ENCODE measurements at regions not wholly inside any gene's neighbourhood (a gene's known extent, or its start where the extent isn't known, plus 50 kb on each side); places are given as distances from the start of the nearest gene placed in this dataset.
"Not testable (repeated sequence)": the region's sequence is repeated elsewhere in the genome, so short reads cannot be mapped to it uniquely, and the experiment has no call there.

DNA sequence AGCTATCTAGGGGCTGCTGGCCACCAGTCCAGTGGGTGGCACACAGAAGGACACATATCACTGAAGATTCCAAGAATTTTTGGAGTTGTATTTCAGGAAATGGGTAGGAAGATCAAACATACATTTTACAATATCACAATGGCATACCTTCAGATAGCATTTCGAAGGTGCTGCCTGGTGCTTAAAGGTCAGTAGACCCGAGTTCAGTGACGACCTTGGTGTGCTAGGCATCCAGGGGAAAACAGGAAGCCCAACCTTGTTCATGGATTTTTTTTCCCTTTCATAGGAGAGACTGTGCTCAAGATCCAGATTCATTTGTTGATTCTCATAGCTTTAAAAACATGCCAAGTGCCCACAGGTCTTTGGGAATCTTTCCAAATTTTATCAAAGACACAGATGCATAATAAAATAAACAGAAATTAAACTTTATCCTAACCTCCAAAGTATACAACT lies 51.0 kb upstream of the RCBTB2 start:
- H3K9me3 ChIP-seq (ENCODE audit: control insufficient read depth in 2 of 2, low read length in 2 of 2), result no peaks in the 10 kb centered on the region

DNA sequence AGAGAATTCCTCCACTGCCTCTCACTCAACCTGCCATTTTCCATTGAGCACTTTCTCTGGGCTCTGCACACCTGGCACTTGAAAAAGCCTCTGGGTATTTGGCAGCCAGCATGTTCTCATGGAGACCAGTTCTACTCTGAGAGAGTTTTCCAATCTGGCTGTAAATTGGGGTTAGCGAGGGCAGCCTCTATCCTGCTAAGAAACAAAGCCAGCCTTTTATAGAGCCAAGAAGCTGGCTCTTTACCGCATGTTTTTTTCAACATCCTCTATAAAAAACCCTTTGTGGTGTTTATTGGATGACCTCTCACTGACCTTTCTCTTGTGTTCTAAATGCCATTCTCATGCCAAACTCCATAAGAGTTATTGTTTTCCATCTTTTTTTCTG lies 52.6 kb upstream of the RCBTB2 start:
- Histone ChIP-seq H3K27ac (ENCODE audit: low read depth in 2 of 2, low read length in 2 of 2) (peak overlapping the region in 1 of 2 donors; percentile 11), H3K4me3 (ENCODE audit: low read length in 2 of 2) (no peak overlapping the region), H3K9ac (ENCODE audit: low read depth in 1 of 2, low read length in 2 of 2) (no peak overlapping the region), H3K9me3 (ENCODE audit: control insufficient read depth in 2 of 2, low read length in 2 of 2) (no peaks in the 10 kb centered on the region), H3K36me3 (ENCODE audit: control insufficient read depth in 2 of 2, insufficient read depth in 2 of 2, low read length in 2 of 2) (no peaks in the 10 kb centered on the region), H3K4me1 (ENCODE audit: control insufficient read depth in 2 of 2, insufficient read depth in 2 of 2, low read length in 2 of 2) (peaks cover 5 to 17% of the 10 kb centered on the region in 2 donors), H3K27me3 (ENCODE audit: control insufficient read depth in 2 of 2, insufficient read depth in 2 of 2, low read length in 2 of 2) (no peaks in the 10 kb centered on the region)

More for the DNA sequence above, 51.0 kb upstream of the RCBTB2 start:
- Histone ChIP-seq H3K4me1 (ENCODE audit: control insufficient read depth in 2 of 2, insufficient read depth in 2 of 2, low read length in 2 of 2) (peaks cover 5 to 18% of the 10 kb centered on the region in 2 donors), H3K4me3 (ENCODE audit: low read length in 2 of 2) (no peak overlapping the region), H3K9ac (ENCODE audit: low read depth in 1 of 2, low read length in 2 of 2) (no peak overlapping the region), H3K36me3 (ENCODE audit: control insufficient read depth in 2 of 2, insufficient read depth in 2 of 2, low read length in 2 of 2) (no peaks in the 10 kb centered on the region), H3K27ac (ENCODE audit: low read depth in 2 of 2, low read length in 2 of 2) (no peak overlapping the region), H3K27me3 (ENCODE audit: control insufficient read depth in 2 of 2, insufficient read depth in 2 of 2, low read length in 2 of 2) (no peaks in the 10 kb centered on the region)

DNA sequence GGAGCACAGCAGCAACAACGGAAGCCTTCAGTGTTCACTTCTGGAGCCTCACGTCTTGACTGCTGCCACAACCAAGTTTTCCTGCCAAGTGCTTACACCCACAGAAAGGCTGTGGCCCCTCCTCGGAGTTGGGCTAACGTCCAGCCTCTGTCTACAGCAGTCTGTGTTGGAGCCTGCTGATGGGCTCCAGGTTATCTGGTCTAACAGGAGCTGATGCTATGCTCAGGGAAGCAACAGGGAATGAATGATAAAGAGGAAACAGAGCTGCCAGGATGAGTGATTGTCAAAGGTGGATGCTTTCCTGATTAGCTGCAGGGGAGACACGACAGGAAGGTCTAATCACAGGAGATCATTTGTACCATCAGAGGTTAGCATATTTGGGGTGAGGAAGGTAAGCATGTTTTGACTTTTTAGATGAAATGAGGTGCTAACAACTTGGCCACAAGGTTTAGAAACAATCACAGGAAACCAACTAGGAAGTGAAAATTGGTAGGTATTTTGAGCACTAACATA lies 53.8 kb upstream of the RCBTB2 start:
- peaks cover 8 to 22% of the 10 kb centered on the region in 2 donors for H3K4me1 ChIP-seq (ENCODE audit: control insufficient read depth in 2 of 2, insufficient read depth in 2 of 2, low read length in 2 of 2)
- H3K9me3 ChIP-seq (ENCODE audit: control insufficient read depth in 2 of 2, low read length in 2 of 2), result no peaks in the 10 kb centered on the region
- no peak overlapping the region for H3K9ac ChIP-seq (ENCODE audit: low read depth in 1 of 2, low read length in 2 of 2)
- H3K27me3 ChIP-seq (ENCODE audit: control insufficient read depth in 2 of 2, insufficient read depth in 2 of 2, low read length in 2 of 2), result no peaks in the 10 kb centered on the region
- H3K4me3 ChIP-seq (ENCODE audit: low read length in 2 of 2), result no peak overlapping the region
- H3K27ac ChIP-seq (ENCODE audit: low read depth in 2 of 2, low read length in 2 of 2), result no peak overlapping the region
- H3K36me3 ChIP-seq (ENCODE audit: control insufficient read depth in 2 of 2, insufficient read depth in 2 of 2, low read length in 2 of 2), result no peaks in the 10 kb centered on the region

DNA sequence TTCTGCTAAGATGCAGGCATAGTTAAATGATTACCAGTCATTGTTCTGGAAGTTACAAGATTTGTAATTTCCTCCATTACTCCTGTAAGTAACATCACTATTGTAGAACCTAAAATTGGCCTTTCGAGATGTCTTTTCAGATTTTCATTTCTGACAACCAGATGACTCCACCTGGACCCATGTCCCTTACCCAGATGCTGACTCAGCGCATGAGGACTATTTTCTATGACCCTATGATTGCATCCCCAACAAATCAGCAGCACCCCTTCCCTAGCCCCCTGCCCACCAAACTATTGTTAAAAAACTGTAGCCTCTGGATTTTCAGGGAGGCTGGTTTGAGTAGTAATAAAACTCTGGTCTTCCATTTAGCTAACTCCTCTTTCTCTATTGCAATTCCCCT lies 55.2 kb upstream of the RCBTB2 start:
- no peak overlapping the region for H3K9ac ChIP-seq (ENCODE audit: low read depth in 1 of 2, low read length in 2 of 2)
- no peaks in the 10 kb centered on the region for H3K36me3 ChIP-seq (ENCODE audit: control insufficient read depth in 2 of 2, insufficient read depth in 2 of 2, low read length in 2 of 2)
- no peak overlapping the region for H3K27ac ChIP-seq (ENCODE audit: low read depth in 2 of 2, low read length in 2 of 2)
- H3K4me1 ChIP-seq (ENCODE audit: control insufficient read depth in 2 of 2, insufficient read depth in 2 of 2, low read length in 2 of 2), result peaks cover 8 to 22% of the 10 kb centered on the region in 2 donors
- H3K4me3 ChIP-seq (ENCODE audit: low read length in 2 of 2), result no peak overlapping the region
- no peaks in the 10 kb centered on the region for H3K9me3 ChIP-seq (ENCODE audit: control insufficient read depth in 2 of 2, low read length in 2 of 2)
- no peaks in the 10 kb centered on the region for H3K27me3 ChIP-seq (ENCODE audit: control insufficient read depth in 2 of 2, insufficient read depth in 2 of 2, low read length in 2 of 2)

DNA sequence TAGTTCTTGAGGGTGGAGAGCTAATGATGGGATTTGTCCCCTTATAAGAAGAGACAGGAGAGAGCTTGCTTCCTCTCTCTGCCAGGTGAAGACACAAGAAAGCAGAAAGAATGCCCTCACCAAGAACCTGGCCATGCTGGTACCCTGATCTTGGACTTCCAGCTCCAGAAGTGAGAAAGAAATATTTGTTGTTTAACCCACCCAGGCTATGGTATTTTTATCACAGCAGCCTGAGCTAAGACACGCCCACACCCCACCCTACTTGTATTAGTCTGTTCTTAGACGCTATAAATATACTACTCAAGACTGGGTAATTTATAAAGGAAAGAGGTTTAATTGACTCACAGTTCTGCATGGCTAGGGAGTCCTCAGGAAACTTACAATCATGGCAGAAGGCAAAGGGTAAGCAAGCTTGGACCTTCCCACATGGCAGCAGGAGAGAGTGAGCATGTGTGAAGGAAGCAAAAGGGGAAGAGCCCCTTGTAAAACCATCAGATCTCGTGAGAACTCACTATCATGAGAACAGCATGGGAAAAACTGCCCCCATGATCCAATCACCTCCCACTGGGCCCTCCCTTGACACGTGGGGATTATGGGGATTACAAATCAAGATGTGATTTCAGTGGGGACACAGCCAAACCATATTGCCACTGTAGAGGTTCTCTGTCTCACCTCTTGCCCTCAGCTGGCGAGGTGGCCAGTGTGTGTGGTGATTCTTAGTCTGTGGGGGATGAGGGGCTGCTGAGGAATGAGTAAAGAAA lies 57.4 kb upstream of the RCBTB2 start:
- H3K9ac ChIP-seq (ENCODE audit: low read depth in 1 of 2, low read length in 2 of 2), result no peak overlapping the region
- peaks cover 9 to 15% of the 10 kb centered on the region in 2 donors for H3K4me1 ChIP-seq (ENCODE audit: control insufficient read depth in 2 of 2, insufficient read depth in 2 of 2, low read length in 2 of 2)
- H3K27ac ChIP-seq (ENCODE audit: low read depth in 2 of 2, low read length in 2 of 2), result peak overlapping the region; percentile 36 to 43

DNA sequence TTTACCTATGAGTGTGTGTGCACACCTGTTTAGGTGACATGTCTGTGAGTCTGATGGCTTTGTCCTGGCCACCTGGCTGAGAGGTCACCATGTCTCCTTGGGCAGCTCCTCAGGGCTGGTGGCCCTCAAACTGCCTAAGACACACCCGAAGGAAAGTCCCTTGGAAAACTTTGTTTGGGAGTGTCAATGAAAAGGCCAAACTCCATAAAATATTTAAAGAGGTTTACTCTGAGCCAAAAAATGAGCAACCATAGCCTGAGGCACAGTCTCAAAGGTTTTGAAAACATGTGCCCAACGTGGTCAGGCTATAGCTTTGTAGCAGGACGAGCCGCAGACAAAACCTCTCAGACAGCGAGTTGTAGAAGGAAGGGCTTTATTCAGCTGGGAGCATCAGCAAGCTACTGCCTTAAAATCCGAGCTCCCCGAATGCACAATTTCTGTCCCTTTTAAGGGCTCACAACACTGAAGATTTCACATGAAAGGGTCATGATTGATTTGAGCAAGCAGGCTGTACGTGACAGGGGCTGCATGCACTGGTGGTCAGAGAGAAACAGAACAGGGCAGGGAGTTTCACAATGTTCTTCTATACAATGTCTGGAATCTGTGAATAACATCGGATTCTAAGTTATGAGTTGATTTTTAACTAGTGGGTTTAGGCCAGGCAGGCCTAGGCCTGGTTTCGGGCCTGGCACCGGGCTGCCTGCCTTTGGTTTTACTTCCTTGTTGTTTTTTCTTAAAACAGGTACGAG lies 58.4 kb upstream of the RCBTB2 start:
- not testable (repeated sequence) for H3K9me3 ChIP-seq (ENCODE audit: control insufficient read depth in 2 of 2, low read length in 2 of 2); H3K4me3 ChIP-seq (ENCODE audit: low read length in 2 of 2); H3K27me3 ChIP-seq (ENCODE audit: control insufficient read depth in 2 of 2, insufficient read depth in 2 of 2, low read length in 2 of 2); H3K36me3 ChIP-seq (ENCODE audit: control insufficient read depth in 2 of 2, insufficient read depth in 2 of 2, low read length in 2 of 2)
- H3K4me1 ChIP-seq (ENCODE audit: control insufficient read depth in 2 of 2, insufficient read depth in 2 of 2, low read length in 2 of 2), result peaks cover 10 to 20% of the 10 kb centered on the region in 2 donors
- peak overlapping the region; percentile 36 to 43 for H3K27ac ChIP-seq (ENCODE audit: low read depth in 2 of 2, low read length in 2 of 2)
- peak overlapping the region in 1 of 2 donors; percentile 5 for H3K9ac ChIP-seq (ENCODE audit: low read depth in 1 of 2, low read length in 2 of 2)

More for the DNA sequence above, 57.4 kb upstream of the RCBTB2 start:
- Histone ChIP-seq H3K36me3 (ENCODE audit: control insufficient read depth in 2 of 2, insufficient read depth in 2 of 2, low read length in 2 of 2) (no peaks in the 10 kb centered on the region), H3K4me3 (ENCODE audit: low read length in 2 of 2) (no peak overlapping the region), H3K27me3 (ENCODE audit: control insufficient read depth in 2 of 2, insufficient read depth in 2 of 2, low read length in 2 of 2) (no peaks in the 10 kb centered on the region), H3K9me3 (ENCODE audit: control insufficient read depth in 2 of 2, low read length in 2 of 2) (no peaks in the 10 kb centered on the region)

- H3K4me3 ChIP-seq (ENCODE audit: low read length in 2 of 2), result no peak overlapping the region
- no peaks in the 10 kb centered on the region for H3K27me3 ChIP-seq (ENCODE audit: control insufficient read depth in 2 of 2, insufficient read depth in 2 of 2, low read length in 2 of 2)
- H3K27ac ChIP-seq (ENCODE audit: low read depth in 2 of 2, low read length in 2 of 2), result peak overlapping the region in 1 of 2 donors; percentile 0
Measured at GRCh38 chr13:48591889-48592687, 59.2 kb upstream of the RCBTB2 start.

DNA sequence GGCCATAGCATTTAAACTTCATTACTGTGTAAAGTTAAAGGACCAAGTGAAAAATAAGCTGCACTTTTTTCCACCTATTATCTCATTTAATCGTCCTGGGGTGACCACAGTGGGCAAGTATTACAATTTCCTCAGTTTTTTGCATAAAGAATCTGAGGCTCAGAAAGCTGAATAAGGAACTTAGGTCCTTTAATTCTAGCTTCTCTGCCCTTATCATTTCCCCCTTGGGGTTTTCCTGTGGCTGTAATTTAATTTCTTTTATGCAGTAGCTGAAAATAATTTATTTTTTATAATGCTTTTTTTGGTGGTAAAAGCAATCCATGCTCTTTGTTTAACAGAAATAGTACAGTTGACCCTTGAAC lies 59.8 kb upstream of the RCBTB2 start:
- H3K4me1 ChIP-seq (ENCODE audit: control insufficient read depth in 2 of 2, insufficient read depth in 2 of 2, low read length in 2 of 2), result peaks cover 5 to 17% of the 10 kb centered on the region in 2 donors
- H3K36me3 ChIP-seq (ENCODE audit: control insufficient read depth in 2 of 2, insufficient read depth in 2 of 2, low read length in 2 of 2), result no peaks in the 10 kb centered on the region
- no peaks in the 10 kb centered on the region for H3K9me3 ChIP-seq (ENCODE audit: control insufficient read depth in 2 of 2, low read length in 2 of 2)
- no peaks in the 10 kb centered on the region for H3K27me3 ChIP-seq (ENCODE audit: control insufficient read depth in 2 of 2, insufficient read depth in 2 of 2, low read length in 2 of 2)
- no peak overlapping the region for H3K9ac ChIP-seq (ENCODE audit: low read depth in 1 of 2, low read length in 2 of 2)
- H3K4me3 ChIP-seq (ENCODE audit: low read length in 2 of 2), result no peak overlapping the region
- no peak overlapping the region for H3K27ac ChIP-seq (ENCODE audit: low read depth in 2 of 2, low read length in 2 of 2)

More at GRCh38 chr13:48591889-48592687, 59.2 kb upstream of the RCBTB2 start:
- H3K9ac ChIP-seq (ENCODE audit: low read depth in 1 of 2, low read length in 2 of 2), result no peak overlapping the region
- no peaks in the 10 kb centered on the region for H3K9me3 ChIP-seq (ENCODE audit: control insufficient read depth in 2 of 2, low read length in 2 of 2)
- peaks cover 5 to 17% of the 10 kb centered on the region in 2 donors for H3K4me1 ChIP-seq (ENCODE audit: control insufficient read depth in 2 of 2, insufficient read depth in 2 of 2, low read length in 2 of 2)
- no peaks in the 10 kb centered on the region for H3K36me3 ChIP-seq (ENCODE audit: control insufficient read depth in 2 of 2, insufficient read depth in 2 of 2, low read length in 2 of 2)

DNA sequence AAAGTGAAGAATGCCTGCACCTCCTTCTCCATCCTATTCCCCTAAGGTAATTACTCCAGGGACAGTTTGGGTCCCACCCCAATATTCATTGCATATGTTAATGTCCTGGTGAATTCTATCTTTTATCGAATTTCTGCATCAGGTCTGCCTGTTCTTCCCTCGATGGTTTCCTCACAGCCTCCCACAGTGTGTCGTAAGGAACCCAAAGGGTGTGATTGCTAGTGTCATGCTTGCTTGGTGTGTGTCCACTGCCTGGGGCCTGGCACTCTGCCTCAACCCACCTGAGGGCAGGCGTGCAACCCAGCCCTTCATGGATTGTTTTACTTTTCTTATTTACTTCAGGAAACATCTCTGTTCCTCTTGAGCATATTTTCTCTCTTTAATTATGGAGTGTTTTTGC lies 60.2 kb upstream of the CYSLTR2 start:
- Histone ChIP-seq H3K36me3 (ENCODE audit: control insufficient read depth in 2 of 2, insufficient read depth in 2 of 2, low read length in 2 of 2) (no peaks in the 10 kb centered on the region), H3K9me3 (ENCODE audit: control insufficient read depth in 2 of 2, low read length in 2 of 2) (no peaks in the 10 kb centered on the region), H3K27me3 (ENCODE audit: control insufficient read depth in 2 of 2, insufficient read depth in 2 of 2, low read length in 2 of 2) (no peaks in the 10 kb centered on the region), H3K4me3 (ENCODE audit: low read length in 2 of 2) (no peak overlapping the region), H3K4me1 (ENCODE audit: control insufficient read depth in 2 of 2, insufficient read depth in 2 of 2, low read length in 2 of 2) (peaks cover 5 to 17% of the 10 kb centered on the region in 2 donors), H3K27ac (ENCODE audit: low read depth in 2 of 2, low read length in 2 of 2) (no peak overlapping the region), H3K9ac (ENCODE audit: low read depth in 1 of 2, low read length in 2 of 2) (no peak overlapping the region)

Data from mucosa of rectum (tissue), 2 donors.